ENCODE measurements at regions not wholly inside any gene's neighbourhood (a gene's known extent, or its start where the extent isn't known, plus 50 kb on each side); places are given as distances from the start of the nearest gene placed in this dataset.

DNA sequence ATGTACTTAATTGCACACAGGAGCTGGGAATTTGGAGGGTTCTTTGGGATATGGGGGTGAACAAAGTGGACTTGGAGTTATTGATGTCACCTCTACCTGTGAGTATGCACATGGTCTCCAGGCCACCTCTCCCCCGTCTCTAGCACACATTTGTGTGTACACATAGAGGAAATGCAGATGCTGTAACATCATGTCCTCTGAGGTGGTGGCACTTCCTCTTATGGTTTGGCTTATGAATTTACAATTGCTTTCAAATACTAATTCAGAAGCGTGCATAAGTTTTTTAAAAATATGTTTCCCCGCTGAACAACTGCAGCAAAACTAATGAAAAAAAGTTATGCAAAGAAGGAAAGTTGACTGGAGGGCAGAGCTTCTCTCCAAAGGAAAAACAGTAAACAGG lies 152.0 kb upstream of the TENM4 start:
- Histone ChIP-seq H3K9me3 (peaks cover 0 to 2% (median 0%) of the 10 kb centered on the region in 4 donors), H3K4me1 (no peaks in the 10 kb centered on the region), H3K27ac (no peak overlapping the region), H3K27me3 (no peaks in the 10 kb centered on the region), H3K36me3 (no peaks in the 10 kb centered on the region), H3K4me3 (no peak overlapping the region)
- DNase-seq, result no peak
- TF ChIP-seq, protein P1, sequence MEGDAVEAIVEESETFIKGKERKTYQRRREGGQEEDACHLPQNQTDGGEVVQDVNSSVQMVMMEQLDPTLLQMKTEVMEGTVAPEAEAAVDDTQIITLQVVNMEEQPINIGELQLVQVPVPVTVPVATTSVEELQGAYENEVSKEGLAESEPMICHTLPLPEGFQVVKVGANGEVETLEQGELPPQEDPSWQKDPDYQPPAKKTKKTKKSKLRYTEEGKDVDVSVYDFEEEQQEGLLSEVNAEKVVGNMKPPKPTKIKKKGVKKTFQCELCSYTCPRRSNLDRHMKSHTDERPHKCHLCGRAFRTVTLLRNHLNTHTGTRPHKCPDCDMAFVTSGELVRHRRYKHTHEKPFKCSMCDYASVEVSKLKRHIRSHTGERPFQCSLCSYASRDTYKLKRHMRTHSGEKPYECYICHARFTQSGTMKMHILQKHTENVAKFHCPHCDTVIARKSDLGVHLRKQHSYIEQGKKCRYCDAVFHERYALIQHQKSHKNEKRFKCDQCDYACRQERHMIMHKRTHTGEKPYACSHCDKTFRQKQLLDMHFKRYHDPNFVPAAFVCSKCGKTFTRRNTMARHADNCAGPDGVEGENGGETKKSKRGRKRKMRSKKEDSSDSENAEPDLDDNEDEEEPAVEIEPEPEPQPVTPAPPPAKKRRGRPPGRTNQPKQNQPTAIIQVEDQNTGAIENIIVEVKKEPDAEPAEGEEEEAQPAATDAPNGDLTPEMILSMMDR (IDR thresholded peaks at IDR 0.05), result no peak
- TF ChIP-seq POLR2A (IDR thresholded peaks at IDR 0.05), result no peak

DNA sequence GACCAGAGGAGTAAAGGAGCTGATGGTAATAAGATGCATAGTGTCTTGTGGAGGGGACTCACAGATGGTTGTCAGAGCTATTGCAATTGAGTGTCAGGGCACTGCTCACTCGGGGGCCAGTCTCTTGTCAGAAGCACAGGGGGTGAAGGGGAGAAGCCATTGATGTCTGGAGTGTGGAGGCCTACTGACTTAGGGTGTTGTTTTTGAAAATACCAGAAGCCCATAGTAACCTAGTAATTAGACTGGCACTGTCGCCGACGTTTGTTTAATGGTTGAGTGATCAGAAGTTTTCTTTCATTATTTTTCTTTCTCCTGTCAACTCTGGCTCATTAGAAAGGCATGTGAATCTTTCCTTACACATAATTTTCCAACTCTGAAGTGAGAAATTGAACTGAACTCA lies 151.6 kb upstream of the TENM4 start:
- TF ChIP-seq, protein P1 (IDR thresholded peaks at IDR 0.05), result no peak
- TF ChIP-seq POLR2A (IDR thresholded peaks at IDR 0.05), result no peak
- DNase-seq, result no peak
- peaks cover 0 to 2% (median 0%) of the 10 kb centered on the region in 4 donors for H3K9me3 ChIP-seq

DNA sequence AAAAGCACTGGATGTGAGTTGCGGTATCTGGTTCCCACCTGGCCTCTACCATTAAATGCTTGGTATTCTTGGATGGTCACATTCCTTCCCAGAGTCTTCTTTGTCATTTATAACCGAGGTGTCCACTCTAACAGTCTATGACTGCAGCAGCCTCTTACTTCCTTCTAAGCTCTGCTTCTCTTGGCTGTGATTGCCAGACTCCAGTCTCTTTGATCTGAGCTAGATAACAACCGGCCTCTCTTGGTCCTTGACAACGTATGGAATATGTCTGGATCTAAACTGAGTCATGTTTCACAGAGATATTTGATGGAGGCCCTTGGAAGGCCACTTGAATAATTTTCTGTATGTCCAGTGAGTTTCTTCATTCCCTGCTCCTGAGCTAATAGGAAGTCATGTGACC lies 141.6 kb upstream of the TENM4 start:
- Histone ChIP-seq H3K27ac (no peak overlapping the region), H3K9me3 (no peaks in the 10 kb centered on the region), H3K4me3 (no peak overlapping the region), H3K4me1 (no peaks in the 10 kb centered on the region), H3K36me3 (no peaks in the 10 kb centered on the region), H3K27me3 (no peaks in the 10 kb centered on the region)
- TF ChIP-seq POLR2A (IDR thresholded peaks at IDR 0.05), result no peak
- TF ChIP-seq, protein P1 (IDR thresholded peaks at IDR 0.05), result no peak
- DNase-seq, result no peak

More for the DNA sequence above, 151.6 kb upstream of the TENM4 start:
- Histone ChIP-seq H3K4me1 (no peaks in the 10 kb centered on the region), H3K4me3 (no peak overlapping the region), H3K27ac (no peak overlapping the region), H3K36me3 (no peaks in the 10 kb centered on the region), H3K27me3 (no peaks in the 10 kb centered on the region)

DNA sequence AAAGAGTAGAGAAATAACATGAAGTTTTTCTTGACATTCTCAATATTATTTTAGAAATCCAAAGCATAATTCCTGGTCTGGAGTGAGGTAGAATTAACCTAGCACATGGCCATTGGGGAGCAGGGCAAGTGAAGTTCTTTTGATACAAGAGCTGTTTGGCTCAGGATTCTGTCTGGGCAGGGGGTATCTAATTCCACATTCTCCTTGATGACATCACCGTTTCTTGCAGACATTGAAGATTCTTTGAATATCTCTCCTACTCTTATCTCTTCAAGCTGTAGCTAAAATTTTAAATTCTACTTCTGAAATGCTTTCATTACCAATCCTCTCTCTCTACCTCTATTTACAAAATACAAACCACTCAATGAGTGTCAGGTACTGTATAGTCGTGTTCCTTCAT lies 138.2 kb upstream of the TENM4 start:
- H3K27me3 ChIP-seq, result no peaks in the 10 kb centered on the region
- no peaks in the 10 kb centered on the region for H3K36me3 ChIP-seq
- no peak for TF ChIP-seq POLR2A (IDR thresholded peaks at IDR 0.05)
- TF ChIP-seq, protein P1 (IDR thresholded peaks at IDR 0.05), result no peak
- DNase-seq, result no peak
- no peak overlapping the region for H3K27ac ChIP-seq
- H3K4me3 ChIP-seq, result no peak overlapping the region
- no peaks in the 10 kb centered on the region for H3K4me1 ChIP-seq
- H3K9me3 ChIP-seq, result no peaks in the 10 kb centered on the region

DNA sequence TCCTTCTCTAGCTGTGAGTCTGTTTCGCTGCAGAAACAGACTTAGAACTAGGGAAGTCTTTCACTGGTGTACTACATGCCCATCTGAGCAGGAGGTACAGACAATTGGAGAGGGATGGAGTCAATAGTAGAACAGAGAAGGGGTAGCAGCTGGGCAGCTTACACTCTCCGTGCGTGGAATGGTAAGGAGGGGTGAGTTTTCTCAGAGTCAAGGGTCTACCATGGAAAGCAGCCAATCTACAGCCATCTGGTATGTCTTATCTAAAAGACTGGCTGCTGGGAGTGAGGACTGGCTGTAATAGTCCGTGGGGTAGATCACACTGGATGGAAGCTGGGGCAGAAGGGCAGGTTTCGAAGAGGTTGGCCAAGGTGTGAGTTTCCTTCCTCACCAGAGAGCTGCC lies 137.3 kb upstream of the TENM4 start:
- TF ChIP-seq POLR2A (IDR thresholded peaks at IDR 0.05), result no peak
- TF ChIP-seq, protein P1 (IDR thresholded peaks at IDR 0.05), result no peak
- H3K27ac ChIP-seq, result no peak overlapping the region
- H3K27me3 ChIP-seq, result no peaks in the 10 kb centered on the region
- no peak overlapping the region for H3K4me3 ChIP-seq
- H3K4me1 ChIP-seq, result no peaks in the 10 kb centered on the region
- DNase-seq, result no peak
- H3K36me3 ChIP-seq, result no peaks in the 10 kb centered on the region
- no peaks in the 10 kb centered on the region for H3K9me3 ChIP-seq

DNA sequence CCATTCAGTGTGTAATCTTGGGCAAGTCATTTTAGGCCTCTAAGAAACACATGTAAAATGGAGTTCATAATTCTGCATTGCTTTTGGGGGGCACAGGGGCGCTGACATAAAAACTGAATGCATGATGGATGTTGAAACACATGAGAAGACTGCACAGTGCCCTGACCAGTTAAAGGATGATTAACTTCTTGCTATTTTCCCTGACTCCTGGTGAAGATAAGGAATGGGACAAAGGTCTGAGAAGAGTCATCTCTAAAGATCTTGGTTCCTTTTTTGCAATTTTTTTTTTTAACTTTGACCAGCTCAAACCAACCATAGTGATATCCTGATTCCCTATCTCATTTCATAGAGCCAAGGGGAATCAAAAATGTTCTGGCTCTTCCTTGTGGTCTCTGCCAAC lies 134.9 kb upstream of the TENM4 start:
- Histone ChIP-seq H3K27me3 (no peaks in the 10 kb centered on the region), H3K27ac (no peak overlapping the region), H3K9me3 (no peaks in the 10 kb centered on the region), H3K36me3 (no peaks in the 10 kb centered on the region), H3K4me1 (no peaks in the 10 kb centered on the region), H3K4me3 (no peak overlapping the region)
- TF ChIP-seq, protein P1 (IDR thresholded peaks at IDR 0.05), result no peak
- TF ChIP-seq POLR2A (IDR thresholded peaks at IDR 0.05), result no peak
- no peak for DNase-seq

Measured in Peyer's patch (tissue), 4 donors.